ENCODE measurements at regions not wholly inside any gene's neighbourhood (a gene's known extent, or its start where the extent isn't known, plus 50 kb on each side); places are given as distances from the start of the nearest gene placed in this dataset.

GRCh38 chr2:122868646-122869275 lies 1113.3 kb downstream of the TSN start:
- H3K27ac ChIP-seq (ENCODE audit: low read depth in 2 of 2, low read length in 2 of 2), result no peak overlapping the region
- no peak overlapping the region for H3K4me3 ChIP-seq (ENCODE audit: low read length in 2 of 2)
- H3K27me3 ChIP-seq (ENCODE audit: control insufficient read depth in 2 of 2, insufficient read depth in 2 of 2, low read length in 2 of 2), result no peaks in the 10 kb centered on the region
- H3K36me3 ChIP-seq (ENCODE audit: control insufficient read depth in 2 of 2, insufficient read depth in 2 of 2, low read length in 2 of 2), result no peaks in the 10 kb centered on the region
- H3K4me1 ChIP-seq (ENCODE audit: control insufficient read depth in 2 of 2, insufficient read depth in 2 of 2, low read length in 2 of 2), result no peaks in the 10 kb centered on the region
- no peaks in the 10 kb centered on the region for H3K9me3 ChIP-seq (ENCODE audit: control insufficient read depth in 2 of 2, low read length in 2 of 2)
- no peak overlapping the region for H3K9ac ChIP-seq (ENCODE audit: low read depth in 1 of 2, low read length in 2 of 2)

- Histone ChIP-seq H3K36me3 (ENCODE audit: control insufficient read depth in 2 of 2, insufficient read depth in 2 of 2, low read length in 2 of 2) (no peaks in the 10 kb centered on the region), H3K4me1 (ENCODE audit: control insufficient read depth in 2 of 2, insufficient read depth in 2 of 2, low read length in 2 of 2) (no peaks in the 10 kb centered on the region), H3K9me3 (ENCODE audit: control insufficient read depth in 2 of 2, low read length in 2 of 2) (no peaks in the 10 kb centered on the region), H3K27me3 (ENCODE audit: control insufficient read depth in 2 of 2, insufficient read depth in 2 of 2, low read length in 2 of 2) (no peaks in the 10 kb centered on the region), H3K9ac (ENCODE audit: low read depth in 1 of 2, low read length in 2 of 2) (no peak overlapping the region), H3K4me3 (ENCODE audit: low read length in 2 of 2) (no peak overlapping the region), H3K27ac (ENCODE audit: low read depth in 2 of 2, low read length in 2 of 2) (no peak overlapping the region)
These were observed 1118.5 kb downstream of the TSN start for GRCh38 chr2:122873951-122874350.

GRCh38 chr2:122875091-122875865 lies 1119.8 kb downstream of the TSN start:
- H3K27ac ChIP-seq (ENCODE audit: low read depth in 2 of 2, low read length in 2 of 2), result no peak overlapping the region
- H3K36me3 ChIP-seq (ENCODE audit: control insufficient read depth in 2 of 2, insufficient read depth in 2 of 2, low read length in 2 of 2), result no peaks in the 10 kb centered on the region
- H3K27me3 ChIP-seq (ENCODE audit: control insufficient read depth in 2 of 2, insufficient read depth in 2 of 2, low read length in 2 of 2), result no peaks in the 10 kb centered on the region
- H3K9ac ChIP-seq (ENCODE audit: low read depth in 1 of 2, low read length in 2 of 2), result no peak overlapping the region
- H3K4me1 ChIP-seq (ENCODE audit: control insufficient read depth in 2 of 2, insufficient read depth in 2 of 2, low read length in 2 of 2), result no peaks in the 10 kb centered on the region
- H3K4me3 ChIP-seq (ENCODE audit: low read length in 2 of 2), result no peak overlapping the region
- no peaks in the 10 kb centered on the region for H3K9me3 ChIP-seq (ENCODE audit: control insufficient read depth in 2 of 2, low read length in 2 of 2)

GRCh38 chr2:122883849-122884248 lies 1128.4 kb downstream of the TSN start:
- Histone ChIP-seq H3K27ac (ENCODE audit: low read depth in 2 of 2, low read length in 2 of 2) (no peak overlapping the region), H3K9ac (ENCODE audit: low read depth in 1 of 2, low read length in 2 of 2) (no peak overlapping the region), H3K36me3 (ENCODE audit: control insufficient read depth in 2 of 2, insufficient read depth in 2 of 2, low read length in 2 of 2) (no peaks in the 10 kb centered on the region), H3K4me3 (ENCODE audit: low read length in 2 of 2) (no peak overlapping the region), H3K4me1 (ENCODE audit: control insufficient read depth in 2 of 2, insufficient read depth in 2 of 2, low read length in 2 of 2) (no peaks in the 10 kb centered on the region), H3K27me3 (ENCODE audit: control insufficient read depth in 2 of 2, insufficient read depth in 2 of 2, low read length in 2 of 2) (no peaks in the 10 kb centered on the region), H3K9me3 (ENCODE audit: control insufficient read depth in 2 of 2, low read length in 2 of 2) (no peaks in the 10 kb centered on the region)

GRCh38 chr2:122884889-122885288 lies 1129.4 kb downstream of the TSN start:
- no peaks in the 10 kb centered on the region for H3K4me1 ChIP-seq (ENCODE audit: control insufficient read depth in 2 of 2, insufficient read depth in 2 of 2, low read length in 2 of 2)
- H3K9me3 ChIP-seq (ENCODE audit: control insufficient read depth in 2 of 2, low read length in 2 of 2), result no peaks in the 10 kb centered on the region
- H3K27me3 ChIP-seq (ENCODE audit: control insufficient read depth in 2 of 2, insufficient read depth in 2 of 2, low read length in 2 of 2), result no peaks in the 10 kb centered on the region
- no peak overlapping the region for H3K9ac ChIP-seq (ENCODE audit: low read depth in 1 of 2, low read length in 2 of 2)
- H3K4me3 ChIP-seq (ENCODE audit: low read length in 2 of 2), result no peak overlapping the region
- H3K27ac ChIP-seq (ENCODE audit: low read depth in 2 of 2, low read length in 2 of 2), result no peak overlapping the region
- no peaks in the 10 kb centered on the region for H3K36me3 ChIP-seq (ENCODE audit: control insufficient read depth in 2 of 2, insufficient read depth in 2 of 2, low read length in 2 of 2)

- no peak overlapping the region for H3K27ac ChIP-seq (ENCODE audit: low read depth in 2 of 2, low read length in 2 of 2)
- no peaks in the 10 kb centered on the region for H3K36me3 ChIP-seq (ENCODE audit: control insufficient read depth in 2 of 2, insufficient read depth in 2 of 2, low read length in 2 of 2)
- H3K4me3 ChIP-seq (ENCODE audit: low read length in 2 of 2), result no peak overlapping the region
- no peaks in the 10 kb centered on the region for H3K27me3 ChIP-seq (ENCODE audit: control insufficient read depth in 2 of 2, insufficient read depth in 2 of 2, low read length in 2 of 2)
- no peaks in the 10 kb centered on the region for H3K4me1 ChIP-seq (ENCODE audit: control insufficient read depth in 2 of 2, insufficient read depth in 2 of 2, low read length in 2 of 2)
- H3K9ac ChIP-seq (ENCODE audit: low read depth in 1 of 2, low read length in 2 of 2), result no peak overlapping the region
- no peaks in the 10 kb centered on the region for H3K9me3 ChIP-seq (ENCODE audit: control insufficient read depth in 2 of 2, low read length in 2 of 2)
These were observed 1130.0 kb downstream of the TSN start for GRCh38 chr2:122885436-122885835.

- Histone ChIP-seq H3K9ac (ENCODE audit: low read depth in 1 of 2, low read length in 2 of 2) (no peak overlapping the region), H3K27ac (ENCODE audit: low read depth in 2 of 2, low read length in 2 of 2) (no peak overlapping the region), H3K4me3 (ENCODE audit: low read length in 2 of 2) (no peak overlapping the region), H3K36me3 (ENCODE audit: control insufficient read depth in 2 of 2, insufficient read depth in 2 of 2, low read length in 2 of 2) (no peaks in the 10 kb centered on the region), H3K27me3 (ENCODE audit: control insufficient read depth in 2 of 2, insufficient read depth in 2 of 2, low read length in 2 of 2) (no peaks in the 10 kb centered on the region), H3K9me3 (ENCODE audit: control insufficient read depth in 2 of 2, low read length in 2 of 2) (no peaks in the 10 kb centered on the region), H3K4me1 (ENCODE audit: control insufficient read depth in 2 of 2, insufficient read depth in 2 of 2, low read length in 2 of 2) (no peaks in the 10 kb centered on the region)
These were observed 1131.2 kb downstream of the TSN start for GRCh38 chr2:122886479-122887145.

- Histone ChIP-seq H3K9me3 (ENCODE audit: control insufficient read depth in 2 of 2, low read length in 2 of 2) (no peaks in the 10 kb centered on the region), H3K36me3 (ENCODE audit: control insufficient read depth in 2 of 2, insufficient read depth in 2 of 2, low read length in 2 of 2) (no peaks in the 10 kb centered on the region), H3K27ac (ENCODE audit: low read depth in 2 of 2, low read length in 2 of 2) (no peak overlapping the region), H3K4me1 (ENCODE audit: control insufficient read depth in 2 of 2, insufficient read depth in 2 of 2, low read length in 2 of 2) (no peaks in the 10 kb centered on the region), H3K4me3 (ENCODE audit: low read length in 2 of 2) (no peak overlapping the region), H3K9ac (ENCODE audit: low read depth in 1 of 2, low read length in 2 of 2) (no peak overlapping the region), H3K27me3 (ENCODE audit: control insufficient read depth in 2 of 2, insufficient read depth in 2 of 2, low read length in 2 of 2) (no peaks in the 10 kb centered on the region)
These were observed 1125.5 kb upstream of the CNTNAP5 start for GRCh38 chr2:122899614-122900013.

GRCh38 chr2:122905431-122905830 lies 1119.7 kb upstream of the CNTNAP5 start:
- Histone ChIP-seq H3K27me3 (ENCODE audit: control insufficient read depth in 2 of 2, insufficient read depth in 2 of 2, low read length in 2 of 2) (no peaks in the 10 kb centered on the region), H3K4me1 (ENCODE audit: control insufficient read depth in 2 of 2, insufficient read depth in 2 of 2, low read length in 2 of 2) (no peaks in the 10 kb centered on the region), H3K36me3 (ENCODE audit: control insufficient read depth in 2 of 2, insufficient read depth in 2 of 2, low read length in 2 of 2) (no peaks in the 10 kb centered on the region), H3K9ac (ENCODE audit: low read depth in 1 of 2, low read length in 2 of 2) (no peak overlapping the region), H3K9me3 (ENCODE audit: control insufficient read depth in 2 of 2, low read length in 2 of 2) (no peaks in the 10 kb centered on the region), H3K27ac (ENCODE audit: low read depth in 2 of 2, low read length in 2 of 2) (no peak overlapping the region), H3K4me3 (ENCODE audit: low read length in 2 of 2) (no peak overlapping the region)

- Histone ChIP-seq H3K9ac (ENCODE audit: low read depth in 1 of 2, low read length in 2 of 2) (no peak overlapping the region), H3K4me1 (ENCODE audit: control insufficient read depth in 2 of 2, insufficient read depth in 2 of 2, low read length in 2 of 2) (no peaks in the 10 kb centered on the region), H3K9me3 (ENCODE audit: control insufficient read depth in 2 of 2, low read length in 2 of 2) (no peaks in the 10 kb centered on the region), H3K36me3 (ENCODE audit: control insufficient read depth in 2 of 2, insufficient read depth in 2 of 2, low read length in 2 of 2) (no peaks in the 10 kb centered on the region), H3K4me3 (ENCODE audit: low read length in 2 of 2) (no peak overlapping the region), H3K27ac (ENCODE audit: low read depth in 2 of 2, low read length in 2 of 2) (no peak overlapping the region), H3K27me3 (ENCODE audit: control insufficient read depth in 2 of 2, insufficient read depth in 2 of 2, low read length in 2 of 2) (no peaks in the 10 kb centered on the region)
These were observed 1116.9 kb upstream of the CNTNAP5 start for GRCh38 chr2:122908159-122908558.
